ENCODE measurements at regions not wholly inside any gene's neighbourhood (a gene's known extent, or its start where the extent isn't known, plus 50 kb on each side); places are given as distances from the start of the nearest gene placed in this dataset.

DNA sequence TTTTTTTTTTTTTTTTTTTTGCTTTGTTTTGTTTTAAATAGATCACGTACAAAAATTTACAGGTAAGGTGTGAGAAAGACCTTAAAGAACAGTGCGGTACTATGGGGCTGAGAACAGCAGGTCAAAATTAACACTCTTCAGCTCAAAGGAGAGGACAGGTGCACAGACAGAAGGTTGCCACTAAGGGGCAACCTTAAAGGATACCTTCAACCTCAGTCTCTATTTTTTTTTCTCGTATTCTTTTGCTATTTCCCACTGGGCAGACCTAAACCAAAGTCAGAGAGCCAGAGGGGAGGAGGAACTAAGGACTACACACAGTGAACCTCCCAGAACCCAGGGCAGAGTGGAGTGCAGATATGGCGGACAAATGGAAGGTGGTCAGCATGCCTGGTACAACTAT lies 1984.3 kb upstream of the IGFBP7 start:
- Histone ChIP-seq H3K4me1 (ENCODE audit: insufficient read depth, low read length) (no peaks in the 10 kb centered on the region), H3K9me3 (ENCODE audit: low read length) (no peaks in the 10 kb centered on the region), H3K4me3 (ENCODE audit: low read length) (no peak overlapping the region), H3K27ac (ENCODE audit: low read depth, low read length) (no peak overlapping the region), H3K36me3 (ENCODE audit: insufficient read depth, low read length) (no peaks in the 10 kb centered on the region), H3K27me3 (ENCODE audit: insufficient read depth, low read length, poor library complexity, severe bottlenecking) (no peaks in the 10 kb centered on the region)
- ChIA-PET CTCF (no interaction called here), POLR2A (no interaction called here)
- H3K4me1 Mint-ChIP-seq = no peaks in the 10 kb centered on the region
- no peaks in the 10 kb centered on the region for H3K27me3 Mint-ChIP-seq
- no peak for DNase-seq
- H3K36me3 Mint-ChIP-seq = no peaks in the 10 kb centered on the region
- H3K4me3 Mint-ChIP-seq = no peak overlapping the region
- no peak overlapping the region for H3K27ac Mint-ChIP-seq
- H3K9me3 Mint-ChIP-seq = peaks cover 8 to 30% (median 15%) of the 10 kb centered on the region in 5 donors

DNA sequence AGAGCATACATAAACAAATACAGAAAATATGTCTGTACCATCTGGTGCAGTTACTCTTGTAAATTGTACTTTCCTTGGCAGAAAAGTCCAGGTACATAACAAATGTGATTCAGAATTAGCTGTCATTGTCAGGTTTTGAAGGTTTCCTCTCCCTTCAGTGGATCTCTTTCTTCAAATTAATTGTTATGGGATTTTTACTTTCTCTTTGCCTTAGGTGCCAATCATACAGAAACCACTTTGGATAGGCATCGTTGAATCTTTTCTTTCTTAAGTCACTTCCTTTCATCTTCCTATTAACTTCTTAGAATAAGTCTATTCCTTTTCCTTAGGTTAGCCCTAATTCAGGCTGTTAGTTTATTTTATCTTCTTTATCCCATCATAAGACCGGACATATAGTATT lies 1992.1 kb upstream of the IGFBP7 start:
- H3K27me3 ChIP-seq (ENCODE audit: insufficient read depth, low read length, poor library complexity, severe bottlenecking) = no peaks in the 10 kb centered on the region
- no peaks in the 10 kb centered on the region for H3K36me3 ChIP-seq (ENCODE audit: insufficient read depth, low read length)
- no peaks in the 10 kb centered on the region for H3K9me3 ChIP-seq (ENCODE audit: low read length)
- peaks cover 0 to 36% (median 7%) of the 10 kb centered on the region in 5 donors for H3K9me3 Mint-ChIP-seq
- no peaks in the 10 kb centered on the region for H3K4me1 Mint-ChIP-seq
- H3K36me3 Mint-ChIP-seq = no peaks in the 10 kb centered on the region
- no peak for DNase-seq
- H3K4me1 ChIP-seq (ENCODE audit: insufficient read depth, low read length) = no peaks in the 10 kb centered on the region
- no peak overlapping the region for H3K27ac Mint-ChIP-seq
- no peak overlapping the region for H3K4me3 Mint-ChIP-seq
- H3K27me3 Mint-ChIP-seq = no peaks in the 10 kb centered on the region
- CTCF ChIA-PET = no interaction called here
- H3K27ac ChIP-seq (ENCODE audit: low read depth, low read length) = no peak overlapping the region
- POLR2A ChIA-PET = no interaction called here
- no peak overlapping the region for H3K4me3 ChIP-seq (ENCODE audit: low read length)

DNA sequence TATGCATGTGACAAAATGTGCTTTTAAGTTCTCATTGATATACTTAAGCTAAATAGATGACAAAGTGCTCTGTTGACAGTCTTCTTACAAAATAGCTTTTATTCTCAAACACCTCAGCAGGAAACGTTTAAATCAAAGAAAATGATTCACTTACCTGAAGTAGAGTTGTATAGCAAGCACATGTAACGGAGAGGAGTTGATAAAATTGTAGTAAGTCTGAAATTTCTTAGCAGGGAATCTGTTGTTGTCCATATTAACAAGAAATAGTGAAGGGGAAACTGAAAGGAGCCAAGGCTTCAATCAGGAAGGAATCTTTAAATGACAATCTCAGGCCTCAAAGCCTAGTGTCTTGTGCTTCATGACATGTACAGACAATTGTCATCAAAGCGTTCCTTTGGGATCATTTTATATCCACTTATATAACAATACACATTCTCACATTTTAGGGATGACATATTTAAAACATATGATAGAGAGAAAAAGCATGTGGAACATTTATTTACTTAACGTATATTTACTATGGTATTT lies 2010.2 kb upstream of the IGFBP7 start:
- Mint-ChIP-seq H3K27me3 (no peaks in the 10 kb centered on the region), H3K4me1 (no peaks in the 10 kb centered on the region)

DNA sequence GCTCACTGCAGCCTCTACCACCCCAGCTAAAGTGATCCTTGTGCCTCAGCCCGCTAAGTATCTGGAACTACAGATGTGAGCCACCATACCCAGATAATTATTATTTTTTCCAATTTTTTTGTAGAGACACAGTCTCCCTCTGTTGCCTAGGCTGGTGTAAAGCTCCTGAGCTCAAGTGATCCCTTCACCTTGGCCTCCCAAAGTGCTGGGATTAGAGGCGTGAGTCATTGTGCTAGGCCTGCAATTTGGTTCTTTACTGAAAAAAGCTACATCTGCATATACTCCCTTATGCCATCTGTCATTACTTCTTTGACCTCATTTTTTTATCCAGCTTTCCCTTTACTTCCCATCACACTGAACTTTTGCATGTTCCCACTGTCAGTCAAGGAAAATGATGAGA lies 2012.4 kb upstream of the IGFBP7 start:
- ChIA-PET CTCF (no interaction called here), POLR2A (no interaction called here)
- Mint-ChIP-seq H3K4me1 (no peaks in the 10 kb centered on the region), H3K27ac (no peak overlapping the region), H3K36me3 (no peaks in the 10 kb centered on the region), H3K9me3 (peaks cover 0 to 36% (median 7%) of the 10 kb centered on the region in 5 donors), H3K27me3 (no peaks in the 10 kb centered on the region), H3K4me3 (no peak overlapping the region)
- H3K27me3 ChIP-seq (ENCODE audit: insufficient read depth, low read length, poor library complexity, severe bottlenecking) = no peaks in the 10 kb centered on the region
- H3K27ac ChIP-seq (ENCODE audit: low read depth, low read length) = no peak overlapping the region
- H3K9me3 ChIP-seq (ENCODE audit: low read length) = no peaks in the 10 kb centered on the region
- no peak for DNase-seq
- no peaks in the 10 kb centered on the region for H3K36me3 ChIP-seq (ENCODE audit: insufficient read depth, low read length)
- H3K4me3 ChIP-seq (ENCODE audit: low read length) = no peak overlapping the region
- no peaks in the 10 kb centered on the region for H3K4me1 ChIP-seq (ENCODE audit: insufficient read depth, low read length)

More for the DNA sequence above, 2010.2 kb upstream of the IGFBP7 start:
- peaks cover 2 to 39% (median 4%) of the 10 kb centered on the region in 5 donors for H3K9me3 Mint-ChIP-seq
- H3K4me3 ChIP-seq (ENCODE audit: low read length) = no peak overlapping the region
- no peak for DNase-seq
- POLR2A ChIA-PET = no interaction called here
- no peaks in the 10 kb centered on the region for H3K27me3 ChIP-seq (ENCODE audit: insufficient read depth, low read length, poor library complexity, severe bottlenecking)
- no peaks in the 10 kb centered on the region for H3K9me3 ChIP-seq (ENCODE audit: low read length)
- no peak overlapping the region for H3K27ac Mint-ChIP-seq
- CTCF ChIA-PET = no interaction called here
- no peaks in the 10 kb centered on the region for H3K36me3 ChIP-seq (ENCODE audit: insufficient read depth, low read length)
- no peaks in the 10 kb centered on the region for H3K4me1 ChIP-seq (ENCODE audit: insufficient read depth, low read length)
- no peak overlapping the region for H3K4me3 Mint-ChIP-seq
- no peak overlapping the region for H3K27ac ChIP-seq (ENCODE audit: low read depth, low read length)
- no peaks in the 10 kb centered on the region for H3K36me3 Mint-ChIP-seq

DNA sequence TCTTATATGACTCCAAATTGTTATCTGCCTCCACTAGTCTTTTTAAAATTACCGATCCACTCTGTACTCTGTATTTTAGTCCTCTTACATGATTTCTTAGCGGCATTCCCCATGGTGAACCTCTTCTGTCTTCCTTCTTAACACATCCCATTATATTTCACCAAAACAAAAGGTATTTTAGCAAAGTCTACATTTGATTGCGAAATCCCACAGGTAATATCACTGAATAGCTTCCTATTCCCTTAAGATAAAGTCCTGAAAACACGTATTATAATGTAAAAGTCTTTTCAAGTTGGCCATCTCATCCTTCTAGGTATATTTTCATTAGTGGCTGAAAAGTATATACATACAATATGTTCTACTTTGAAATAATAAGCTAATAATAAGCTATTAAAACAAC lies 2016.0 kb upstream of the IGFBP7 start:
- Mint-ChIP-seq H3K36me3 (no peaks in the 10 kb centered on the region), H3K27me3 (no peaks in the 10 kb centered on the region), H3K4me3 (no peak overlapping the region), H3K9me3 (peaks cover 3 to 23% (median 7%) of the 10 kb centered on the region in 5 donors), H3K4me1 (no peaks in the 10 kb centered on the region), H3K27ac (no peak overlapping the region)
- Histone ChIP-seq H3K9me3 (ENCODE audit: low read length) (no peaks in the 10 kb centered on the region), H3K36me3 (ENCODE audit: insufficient read depth, low read length) (no peaks in the 10 kb centered on the region), H3K27me3 (ENCODE audit: insufficient read depth, low read length, poor library complexity, severe bottlenecking) (no peaks in the 10 kb centered on the region), H3K4me1 (ENCODE audit: insufficient read depth, low read length) (no peaks in the 10 kb centered on the region), H3K27ac (ENCODE audit: low read depth, low read length) (no peak overlapping the region), H3K4me3 (ENCODE audit: low read length) (no peak overlapping the region)
- no peak for DNase-seq
- CTCF ChIA-PET = no interaction called here
- POLR2A ChIA-PET = no interaction called here

DNA sequence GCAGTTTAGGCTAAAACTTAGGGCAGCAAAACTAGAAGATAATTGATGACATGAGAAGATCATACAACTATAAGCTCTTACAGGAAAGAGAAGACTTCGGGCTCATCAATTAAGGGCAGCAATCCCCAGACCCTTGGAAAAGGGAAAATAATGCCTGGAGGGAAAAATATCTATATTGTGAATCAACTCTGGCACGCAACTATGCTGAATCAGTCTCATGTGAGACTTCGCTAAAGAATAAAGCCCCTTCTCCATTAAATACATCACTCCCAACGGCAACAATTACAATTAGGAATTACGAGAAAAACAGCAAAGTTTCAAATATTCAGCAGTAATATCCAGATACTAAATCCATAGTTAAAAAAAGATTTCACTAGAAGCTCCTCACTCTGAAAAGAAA lies 2016.8 kb upstream of the IGFBP7 start:
- Histone ChIP-seq H3K27me3 (ENCODE audit: insufficient read depth, low read length, poor library complexity, severe bottlenecking) (no peaks in the 10 kb centered on the region), H3K36me3 (ENCODE audit: insufficient read depth, low read length) (no peaks in the 10 kb centered on the region), H3K9me3 (ENCODE audit: low read length) (no peaks in the 10 kb centered on the region), H3K4me3 (ENCODE audit: low read length) (no peak overlapping the region), H3K27ac (ENCODE audit: low read depth, low read length) (no peak overlapping the region), H3K4me1 (ENCODE audit: insufficient read depth, low read length) (no peaks in the 10 kb centered on the region)
- Mint-ChIP-seq H3K27ac (no peak overlapping the region), H3K4me3 (no peak overlapping the region), H3K4me1 (no peaks in the 10 kb centered on the region), H3K27me3 (no peaks in the 10 kb centered on the region), H3K9me3 (peaks cover 3 to 29% (median 13%) of the 10 kb centered on the region in 5 donors), H3K36me3 (no peaks in the 10 kb centered on the region)
- DNase-seq = no peak
- ChIA-PET CTCF (no interaction called here), POLR2A (no interaction called here)

DNA sequence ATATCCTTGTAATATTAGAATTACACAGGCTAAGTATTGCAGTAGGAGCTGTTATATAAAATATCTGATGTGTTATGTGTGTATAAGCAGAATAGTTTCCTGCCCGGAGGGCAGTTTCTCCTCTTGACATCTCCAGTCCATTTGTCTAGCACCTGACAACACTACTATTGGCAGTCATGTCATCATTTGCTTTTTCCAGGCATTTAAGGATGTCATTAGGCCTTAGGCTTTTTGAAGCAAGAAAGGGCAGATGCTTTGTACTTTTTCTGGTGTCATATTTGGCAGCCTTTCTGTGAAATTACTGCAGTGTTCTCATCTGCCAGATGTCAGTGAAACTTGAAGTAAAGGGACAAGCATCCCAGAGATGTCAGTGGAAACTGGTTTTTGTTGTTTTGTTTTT lies 2017.6 kb upstream of the IGFBP7 start:
- Histone ChIP-seq H3K27ac (ENCODE audit: low read depth, low read length) (no peak overlapping the region), H3K27me3 (ENCODE audit: insufficient read depth, low read length, poor library complexity, severe bottlenecking) (no peaks in the 10 kb centered on the region), H3K4me1 (ENCODE audit: insufficient read depth, low read length) (no peaks in the 10 kb centered on the region), H3K36me3 (ENCODE audit: insufficient read depth, low read length) (no peaks in the 10 kb centered on the region), H3K4me3 (ENCODE audit: low read length) (no peak overlapping the region), H3K9me3 (ENCODE audit: low read length) (no peaks in the 10 kb centered on the region)
- ChIA-PET CTCF (no interaction called here), POLR2A (no interaction called here)
- no peaks in the 10 kb centered on the region for H3K36me3 Mint-ChIP-seq
- H3K4me3 Mint-ChIP-seq = no peak overlapping the region
- H3K9me3 Mint-ChIP-seq = peaks cover 3 to 28% (median 13%) of the 10 kb centered on the region in 5 donors
- no peaks in the 10 kb centered on the region for H3K4me1 Mint-ChIP-seq
- H3K27ac Mint-ChIP-seq = no peak overlapping the region
- DNase-seq = no peak
- H3K27me3 Mint-ChIP-seq = no peaks in the 10 kb centered on the region

DNA sequence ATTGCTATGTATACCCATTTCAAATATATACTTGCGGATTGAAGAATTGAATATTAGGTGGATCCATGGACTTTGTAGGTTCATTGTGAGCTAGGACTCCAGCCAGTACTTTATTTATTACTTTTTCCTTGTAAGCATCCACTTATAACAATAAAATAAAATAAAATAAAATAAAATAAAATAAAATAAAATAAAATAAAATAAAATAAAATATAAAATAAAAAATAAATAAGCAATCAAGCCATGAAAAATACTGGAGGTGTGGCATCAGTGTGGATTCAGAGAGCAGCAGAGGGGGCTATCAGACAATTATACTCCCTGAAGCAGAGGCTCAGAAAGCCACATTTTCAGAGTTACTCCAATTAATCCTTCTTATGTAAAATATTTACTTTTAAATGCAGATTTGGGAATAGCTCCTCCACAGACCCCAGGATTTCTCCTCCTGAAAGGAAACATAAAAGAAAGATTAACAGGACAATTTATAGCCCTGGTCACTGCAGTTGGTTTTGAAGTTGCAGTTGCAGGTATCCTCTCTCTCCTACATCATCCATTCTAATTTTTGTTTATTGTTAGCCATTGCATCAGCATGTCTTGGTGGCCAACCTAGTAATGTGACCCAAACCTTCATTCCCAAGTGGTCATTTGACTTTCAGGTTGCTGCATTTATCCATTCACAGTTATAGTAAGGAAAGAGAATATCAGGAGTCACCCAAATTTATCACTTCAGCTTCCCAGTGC lies 2025.2 kb upstream of the IGFBP7 start:
- H3K9me3 Mint-ChIP-seq = peaks cover 5 to 34% (median 16%) of the 10 kb centered on the region in 5 donors

More for the DNA sequence above, 2025.2 kb upstream of the IGFBP7 start:
- no peak overlapping the region for H3K4me3 Mint-ChIP-seq
- no peaks in the 10 kb centered on the region for H3K4me1 Mint-ChIP-seq
- Histone ChIP-seq H3K36me3 (ENCODE audit: insufficient read depth, low read length) (no peaks in the 10 kb centered on the region), H3K27me3 (ENCODE audit: insufficient read depth, low read length, poor library complexity, severe bottlenecking) (no peaks in the 10 kb centered on the region), H3K27ac (ENCODE audit: low read depth, low read length) (no peak overlapping the region), H3K4me1 (ENCODE audit: insufficient read depth, low read length) (no peaks in the 10 kb centered on the region), H3K4me3 (ENCODE audit: low read length) (no peak overlapping the region), H3K9me3 (ENCODE audit: low read length) (no peaks in the 10 kb centered on the region)
- no peaks in the 10 kb centered on the region for H3K27me3 Mint-ChIP-seq
- no peak for DNase-seq
- H3K27ac Mint-ChIP-seq = no peak overlapping the region
- POLR2A ChIA-PET = no interaction called here
- CTCF ChIA-PET = no interaction called here
- H3K36me3 Mint-ChIP-seq = no peaks in the 10 kb centered on the region

Measured in CD8-positive, alpha-beta memory T cell (primary cell).